HepG2 (cell line): ENCODE measurements at regions not wholly inside any gene's neighbourhood (a gene's known extent, or its start where the extent isn't known, plus 50 kb on each side); places are given as distances from the start of the nearest gene placed in this dataset.

ENCODE experiments used
- CHCHD3 ChIP-seq: sonication (generic); formaldehyde crosslinking; IDR thresholded peaks from 2 replicates; pipeline ENCODE4 v1.8.0; 2022; ENCODE audit warnings: mild to moderate bottlenecking, missing genetic modification reagents, moderate library complexity
- EEA1 ChIP-seq: sonication (generic); formaldehyde crosslinking; IDR thresholded peaks from 2 replicates; pipeline ENCODE4 v1.5.1; 2020; ENCODE audit warnings: mild to moderate bottlenecking, missing genetic modification reagents, borderline replicate concordance
- ETS1 ChIP-seq: sonication (generic); formaldehyde crosslinking; IDR thresholded peaks from 2 replicates; pipeline ENCODE4 v1.4.0; 2020; ENCODE audit warnings: missing genetic modification reagents
- FOXA3 ChIP-seq: IDR thresholded peaks from 2 replicates; pipeline ENCODE4 v1.6.1; 2016; ENCODE audit warnings: missing genetic modification reagents, missing compliant biosample characterization
- HHEX ChIP-seq: IDR thresholded peaks from 2 replicates; pipeline ENCODE4 v1.6.1; 2016; ENCODE audit warnings: control low read depth
- MNT ChIP-seq: fragments of 450-650 bp; IDR thresholded peaks from 2 replicates; pipeline ENCODE4 v1.6.1; 2016
- MXI1 ChIP-seq: IDR thresholded peaks from 3 replicates; pipeline ENCODE4 v1.6.1; 2012; ENCODE audit warnings: low read depth, low read length, inconsistent platforms, borderline replicate concordance
- NFE2L1 ChIP-seq: sonication (generic); formaldehyde crosslinking; IDR thresholded peaks from 2 replicates; pipeline ENCODE4 v1.4.0; 2020; ENCODE audit warnings: missing genetic modification reagents, mild to moderate bottlenecking, borderline replicate concordance
- NKX3-1 ChIP-seq: sonication (generic); formaldehyde crosslinking; IDR thresholded peaks from 2 replicates; pipeline ENCODE4 v1.5.0; 2020; ENCODE audit warnings: missing genetic modification reagents
- PAXIP1 ChIP-seq: sonication (generic); formaldehyde crosslinking; conservative IDR thresholded peaks from 2 replicates; pipeline ENCODE4 v1.4.0; 2020; ENCODE audit warnings: mild to moderate bottlenecking, missing genetic modification reagents, moderate library complexity
- PHF8 ChIP-seq: sonication (generic); formaldehyde crosslinking; IDR thresholded peaks from 2 replicates; pipeline ENCODE4 v1.5.0; 2020; ENCODE audit warnings: missing genetic modification reagents
- PTBP1 ChIP-seq: fragments of 200-400 bp; formaldehyde crosslinking; IDR thresholded peaks from 2 replicates; pipeline ENCODE4 v1.6.1; 2018; ENCODE audit warnings: low read length, low read depth; ENCODE audit not compliant: poor library complexity, severe bottlenecking
- SP1 ChIP-seq, 2 experiments: fragments of 450-650 bp in 1 of 2; sonication (generic) in 1 of 2; formaldehyde crosslinking in 1 of 2; IDR thresholded peaks; 2 replicates each; pipeline versions ENCODE4 v1.4.0 to v1.6.1; 2016 to 2020; ENCODE audit warnings: missing genetic modification reagents in 1 of 2
- TBL1XR1 ChIP-seq: fragments of 150-350 bp; IDR thresholded peaks from 2 replicates; pipeline ENCODE4 v1.6.1; 2014; ENCODE audit warnings: borderline replicate concordance, low read length; ENCODE audit not compliant: partially characterized antibody
- TFAP4 ChIP-seq: sonication (generic); IDR thresholded peaks from 2 replicates; pipeline ENCODE4 v1.6.1; 2016; ENCODE audit warnings: low read depth, borderline replicate concordance
- THRA ChIP-seq: sonication (generic); formaldehyde crosslinking; IDR thresholded peaks from 2 replicates; pipeline ENCODE4 v1.4.0; 2020; ENCODE audit warnings: missing genetic modification reagents, borderline replicate concordance
- YEATS2 ChIP-seq: sonication (generic); formaldehyde crosslinking; IDR thresholded peaks from 2 replicates; pipeline ENCODE4 v1.4.0; 2020; ENCODE audit warnings: missing genetic modification reagents, borderline replicate concordance
- ZMAT5 ChIP-seq: sonication (generic); formaldehyde crosslinking; IDR thresholded peaks from 2 replicates; pipeline ENCODE4 v1.5.0; 2020; ENCODE audit warnings: mild to moderate bottlenecking, low read depth, missing genetic modification reagents, borderline replicate concordance
- ZNF530 ChIP-seq: sonication (generic); formaldehyde crosslinking; IDR thresholded peaks from 2 replicates; pipeline ENCODE4 v1.5.0; 2020; ENCODE audit warnings: low read depth, mild to moderate bottlenecking, missing genetic modification reagents
- ZNF629 ChIP-seq: sonication (generic); formaldehyde crosslinking; conservative IDR thresholded peaks from 2 replicates; pipeline ENCODE4 v1.5.0; 2020; ENCODE audit warnings: missing genetic modification reagents
- ZNF720 ChIP-seq: sonication (generic); formaldehyde crosslinking; IDR thresholded peaks from 2 replicates; pipeline ENCODE4 v1.4.0; 2020; ENCODE audit warnings: missing genetic modification reagents

GRCh38 chr9:91036826-91037510 lies 235.3 kb downstream of the SYK start (continued):
- TF ChIP-seq PAXIP1 (CRISPR knock-in tag) = peak; percentile 79
- no peak; the same call in 1 of the 2 replicates for TF ChIP-seq EEA1 (CRISPR knock-in tag)
- TF ChIP-seq ZNF629 = peak; percentile 42
- peak; percentile 91 for TF ChIP-seq THRA (CRISPR knock-in tag)
- TF ChIP-seq PTBP1 = peak; percentile 65
- TF ChIP-seq ZNF720 (CRISPR knock-in tag) = no peak
- no peak for TF ChIP-seq NKX3-1 (CRISPR knock-in tag)
- peak; percentile 88 for TF ChIP-seq YEATS2 (CRISPR knock-in tag)
- no peak for TF ChIP-seq SP1 (IDR thresholded peaks at IDR 0.05)
- peak; percentile 61 for TF ChIP-seq SP1 (CRISPR knock-in tag; IDR thresholded peaks at IDR 0.05)
- 0 out of 2 replicates have a peak, but pooled peaks have one; percentile 17 for TF ChIP-seq CHCHD3
- TF ChIP-seq HHEX (CRISPR knock-in tag) = peak; percentile 75
- TF ChIP-seq ZNF530 (CRISPR knock-in tag) = no peak
- TF ChIP-seq ETS1 = no peak
- 0 out of 2 replicates have a peak, but pooled peaks have one; percentile 20 for TF ChIP-seq MNT
- peak; percentile 89; the same call in 2 of the 3 replicates for TF ChIP-seq MXI1
- no peak for TF ChIP-seq NFE2L1 (CRISPR knock-in tag)
- peak; percentile 58 for TF ChIP-seq TBL1XR1
- TF ChIP-seq ZMAT5 (CRISPR knock-in tag) = no peak
- peak; percentile 71; the same call in 1 of the 2 replicates for TF ChIP-seq TFAP4
- TF ChIP-seq PHF8 = peak; percentile 74
- TF ChIP-seq FOXA3 (CRISPR knock-in tag) = peak; percentile 99
